Loucy (cell line): ENCODE measurements at regions not wholly inside any gene's neighbourhood (a gene's known extent, or its start where the extent isn't known, plus 50 kb on each side); places are given as distances from the start of the nearest gene placed in this dataset.
A peak's percentile ranks its signal among the peaks of the same experiment; 100 is the strongest.

ENCODE experiments used
- H2AFZ ChIP-seq: fragments of 200-600 bp; sonication (generic); 2 replicates; pipeline ENCODE4 v1.6.0; 2016; ENCODE audit warnings: antibody characterized with exemption, mild to moderate bottlenecking, low read length, moderate library complexity
- H3F3A ChIP-seq: fragments of 200-600 bp; 2 replicates; pipeline ENCODE4 v1.6.0; 2016; ENCODE audit warnings: antibody characterized with exemption, low read depth, mild to moderate bottlenecking
- H3K27me3 ChIP-seq: fragments of 200-600 bp; sonication (generic); 2 replicates; pipeline ENCODE4 v1.6.1; 2014; ENCODE audit warnings: low read length, mild to moderate bottlenecking; ENCODE audit not compliant: insufficient read depth, poor library complexity, severe bottlenecking
- H3K36me3 ChIP-seq: fragments of 200-600 bp; sonication (generic); 2 replicates; pipeline ENCODE4 v1.6.1; 2016; ENCODE audit warnings: low read length; ENCODE audit not compliant: insufficient read depth
- H3K4me1 ChIP-seq: fragments of 200-600 bp; sonication (generic); 2 replicates; pipeline ENCODE4 v1.5.1; 2014; ENCODE audit warnings: low read length, mild to moderate bottlenecking; ENCODE audit not compliant: insufficient read depth, poor library complexity, severe bottlenecking
- H3K4me2 ChIP-seq: fragments of 200-600 bp; sonication (generic); 2 replicates; pipeline ENCODE4 v1.6.0; 2014; ENCODE audit warnings: antibody characterized with exemption, low read length, low read depth, mild to moderate bottlenecking; ENCODE audit not compliant: poor library complexity, severe bottlenecking
- H3K4me3 ChIP-seq: fragments of 200-600 bp; sonication (generic); 2 replicates; pipeline ENCODE4 v1.5.1; 2014; ENCODE audit warnings: low read length, mild to moderate bottlenecking, mixed read lengths; ENCODE audit not compliant: poor library complexity, severe bottlenecking
- H3K79me2 ChIP-seq: fragments of 200-600 bp; sonication (generic); 2 replicates; pipeline ENCODE4 v1.6.1; 2014; ENCODE audit warnings: low read length; ENCODE audit not compliant: insufficient read depth
- H3K9ac ChIP-seq: fragments of 200-600 bp; sonication (generic); 2 replicates; pipeline ENCODE4 v1.6.0; 2014; ENCODE audit warnings: mild to moderate bottlenecking, low read depth, low read length, moderate library complexity; ENCODE audit not compliant: poor library complexity, severe bottlenecking
- H3K9me2 ChIP-seq: fragments of 200-600 bp; sonication (generic); replicated peaks from 2 replicates; pipeline ENCODE4 v1.6.1; 2016; ENCODE audit warnings: low read depth, low read length, mixed read lengths
- H3K9me3 ChIP-seq: fragments of 200-600 bp; sonication (generic); 2 replicates; pipeline ENCODE4 v1.6.1; 2014; ENCODE audit warnings: mild to moderate bottlenecking, antibody characterized with exemption, low read length, low read depth; ENCODE audit not compliant: insufficient read depth
- H4K20me1 ChIP-seq: fragments of 200-600 bp; sonication (generic); 2 replicates; pipeline ENCODE4 v1.6.0; 2014; ENCODE audit warnings: antibody characterized with exemption, low read length, mild to moderate bottlenecking; ENCODE audit not compliant: insufficient read depth, poor library complexity, severe bottlenecking
- EZH2phosphoT487 ChIP-seq: fragments of 200-600 bp; IDR thresholded peaks from 2 replicates; pipeline ENCODE4 v1.6.1; 2018; ENCODE audit warnings: antibody characterized with exemption, mild to moderate bottlenecking, moderate library complexity, borderline replicate concordance
- TF ChIP-seq, protein P1 (sequence below): fragments of 200-600 bp; sonication (generic); conservative IDR thresholded peaks from 2 replicates; pipeline ENCODE4 v1.5.1; 2014; ENCODE audit warnings: mild to moderate bottlenecking, antibody characterized with exemption, low read length

DNA sequence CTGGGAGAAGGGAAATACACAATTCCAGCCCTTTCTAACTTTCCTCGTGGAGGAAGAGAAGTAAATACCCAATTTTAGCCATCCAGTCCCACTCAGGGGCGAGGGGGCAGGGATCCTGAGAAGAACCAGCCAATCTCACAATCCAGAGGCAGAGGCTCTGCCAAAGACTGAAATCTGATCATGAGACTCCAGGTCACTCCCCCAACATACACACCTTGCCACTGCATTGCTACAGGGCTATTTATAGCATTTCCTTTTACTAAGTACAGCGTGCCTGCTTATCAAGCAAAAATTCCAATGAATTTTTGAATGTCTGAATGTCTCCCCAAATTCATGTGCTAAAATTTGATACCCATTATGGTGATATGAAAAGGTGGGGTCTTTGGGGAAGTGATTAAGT, 1687.5 kb downstream of the EFNB2 start:
- H3K9ac ChIP-seq: no peak overlapping the region
- no peaks in the 10 kb centered on the region for H3K79me2 ChIP-seq
- H3F3A ChIP-seq: no peaks in the 10 kb centered on the region
- no peak overlapping the region for H3K4me2 ChIP-seq
- no peaks in the 10 kb centered on the region for H3K27me3 ChIP-seq
- no peaks in the 10 kb centered on the region for H3K9me3 ChIP-seq
- no peak overlapping the region for H3K4me3 ChIP-seq
- H3K36me3 ChIP-seq: no peaks in the 10 kb centered on the region
- no peak overlapping the region for H2AFZ ChIP-seq
- no peaks in the 10 kb centered on the region for H3K9me2 ChIP-seq
- TF ChIP-seq EZH2phosphoT487: no peak
- TF ChIP-seq, protein P1, sequence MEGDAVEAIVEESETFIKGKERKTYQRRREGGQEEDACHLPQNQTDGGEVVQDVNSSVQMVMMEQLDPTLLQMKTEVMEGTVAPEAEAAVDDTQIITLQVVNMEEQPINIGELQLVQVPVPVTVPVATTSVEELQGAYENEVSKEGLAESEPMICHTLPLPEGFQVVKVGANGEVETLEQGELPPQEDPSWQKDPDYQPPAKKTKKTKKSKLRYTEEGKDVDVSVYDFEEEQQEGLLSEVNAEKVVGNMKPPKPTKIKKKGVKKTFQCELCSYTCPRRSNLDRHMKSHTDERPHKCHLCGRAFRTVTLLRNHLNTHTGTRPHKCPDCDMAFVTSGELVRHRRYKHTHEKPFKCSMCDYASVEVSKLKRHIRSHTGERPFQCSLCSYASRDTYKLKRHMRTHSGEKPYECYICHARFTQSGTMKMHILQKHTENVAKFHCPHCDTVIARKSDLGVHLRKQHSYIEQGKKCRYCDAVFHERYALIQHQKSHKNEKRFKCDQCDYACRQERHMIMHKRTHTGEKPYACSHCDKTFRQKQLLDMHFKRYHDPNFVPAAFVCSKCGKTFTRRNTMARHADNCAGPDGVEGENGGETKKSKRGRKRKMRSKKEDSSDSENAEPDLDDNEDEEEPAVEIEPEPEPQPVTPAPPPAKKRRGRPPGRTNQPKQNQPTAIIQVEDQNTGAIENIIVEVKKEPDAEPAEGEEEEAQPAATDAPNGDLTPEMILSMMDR: no peak
- H3K4me1 ChIP-seq: no peaks in the 10 kb centered on the region
- H4K20me1 ChIP-seq: no peaks in the 10 kb centered on the region

DNA sequence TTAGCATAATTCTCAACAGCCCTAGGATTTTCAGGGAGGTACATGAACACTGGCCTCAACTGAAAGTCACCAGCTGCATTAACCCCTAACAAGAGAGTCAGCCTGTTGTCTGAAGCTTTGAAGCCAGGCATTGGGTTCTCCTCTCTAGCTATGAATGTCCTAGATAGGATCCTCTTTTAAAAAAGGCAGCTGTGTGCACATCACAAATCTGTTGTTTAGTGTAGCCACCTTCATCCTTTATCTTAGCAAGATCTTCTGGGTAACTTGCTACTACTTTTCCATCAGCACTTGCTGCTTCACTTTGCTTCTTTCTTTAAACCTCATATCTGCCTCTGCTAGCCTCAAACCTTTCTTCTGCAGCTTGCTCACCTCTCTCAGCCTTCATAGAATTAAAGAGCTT, 1692.1 kb downstream of the EFNB2 start:
- Histone ChIP-seq H3K9me3 (no peaks in the 10 kb centered on the region), H3F3A (no peaks in the 10 kb centered on the region), H3K27me3 (no peaks in the 10 kb centered on the region), H3K4me3 (no peak overlapping the region), H3K9ac (no peak overlapping the region), H3K36me3 (no peaks in the 10 kb centered on the region), H2AFZ (no peak overlapping the region), H3K79me2 (no peaks in the 10 kb centered on the region), H3K4me2 (no peak overlapping the region), H3K9me2 (no peaks in the 10 kb centered on the region), H4K20me1 (no peaks in the 10 kb centered on the region), H3K4me1 (peaks cover 4% of the 10 kb centered on the region)
- TF ChIP-seq, protein P1: no peak
- no peak for TF ChIP-seq EZH2phosphoT487

DNA sequence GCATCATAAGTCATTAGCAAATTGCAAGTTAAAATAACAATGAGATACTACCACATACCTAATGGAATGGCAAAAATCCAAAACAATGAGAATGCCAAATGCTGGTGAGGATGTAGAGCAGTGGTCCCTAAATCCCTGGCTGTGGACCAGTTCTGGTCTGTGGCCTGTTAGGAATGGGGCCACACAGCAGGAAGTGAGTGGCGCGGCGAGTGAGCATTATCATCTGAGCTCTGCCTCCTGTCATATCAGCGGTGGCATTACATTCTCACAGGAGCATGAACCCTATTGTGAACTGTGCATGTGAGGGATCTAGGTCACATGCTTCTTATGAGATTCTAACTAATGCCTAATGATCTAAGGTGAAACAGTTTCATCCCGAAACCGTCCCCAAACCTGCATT, 1694.4 kb downstream of the EFNB2 start:
- Histone ChIP-seq H3K79me2 (no peaks in the 10 kb centered on the region), H3K4me1 (peaks cover 8% of the 10 kb centered on the region), H3K9me2 (no peaks in the 10 kb centered on the region), H3K9me3 (no peaks in the 10 kb centered on the region), H3K4me2 (no peak overlapping the region), H3K9ac (no peak overlapping the region), H4K20me1 (no peaks in the 10 kb centered on the region), H3F3A (no peaks in the 10 kb centered on the region), H3K4me3 (no peak overlapping the region), H3K36me3 (no peaks in the 10 kb centered on the region), H3K27me3 (no peaks in the 10 kb centered on the region), H2AFZ (no peak overlapping the region)
- TF ChIP-seq EZH2phosphoT487: no peak

DNA sequence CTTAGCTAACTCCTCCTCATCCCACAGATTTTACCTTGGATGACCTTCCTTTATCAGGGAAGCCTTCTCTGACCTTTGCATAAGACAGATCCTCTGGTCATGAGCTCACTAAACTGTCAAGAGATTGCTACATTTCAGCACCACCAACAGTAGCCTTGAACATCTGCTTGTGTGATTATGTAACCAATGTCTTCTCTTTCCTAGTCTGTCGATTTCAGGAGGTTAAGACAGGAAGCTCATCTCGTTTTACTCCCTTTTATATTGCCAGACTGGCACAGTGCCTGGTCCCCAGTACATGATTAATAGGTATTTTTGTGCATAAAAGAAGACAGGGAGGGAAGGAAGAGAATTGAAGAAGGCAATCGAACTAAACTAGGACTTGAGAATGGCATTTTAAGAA, 1697.7 kb downstream of the EFNB2 start:
- H3K9me3 ChIP-seq: no peaks in the 10 kb centered on the region
- no peak overlapping the region for H3K9ac ChIP-seq
- H4K20me1 ChIP-seq: no peaks in the 10 kb centered on the region
- no peaks in the 10 kb centered on the region for H3K27me3 ChIP-seq
- no peaks in the 10 kb centered on the region for H3K36me3 ChIP-seq
- no peak for TF ChIP-seq EZH2phosphoT487
- H3F3A ChIP-seq: no peaks in the 10 kb centered on the region
- no peaks in the 10 kb centered on the region for H3K9me2 ChIP-seq
- no peak overlapping the region for H2AFZ ChIP-seq
- H3K4me2 ChIP-seq: peak overlapping the region; percentile 6
- H3K4me3 ChIP-seq: no peak overlapping the region
- peaks cover 8% of the 10 kb centered on the region for H3K4me1 ChIP-seq
- no peaks in the 10 kb centered on the region for H3K79me2 ChIP-seq
